Inferior parietal cortex (tissue), 1 donor: ENCODE measurements at regions not wholly inside any gene's neighbourhood (a gene's known extent, or its start where the extent isn't known, plus 50 kb on each side); places are given as distances from the start of the nearest gene placed in this dataset.

Source experiments
- DNase-seq: peaks from one replicate; pipeline ENCODE4 v3.0.0-alpha.2; 2016; ENCODE audit errors: extremely low spot score

DNA sequence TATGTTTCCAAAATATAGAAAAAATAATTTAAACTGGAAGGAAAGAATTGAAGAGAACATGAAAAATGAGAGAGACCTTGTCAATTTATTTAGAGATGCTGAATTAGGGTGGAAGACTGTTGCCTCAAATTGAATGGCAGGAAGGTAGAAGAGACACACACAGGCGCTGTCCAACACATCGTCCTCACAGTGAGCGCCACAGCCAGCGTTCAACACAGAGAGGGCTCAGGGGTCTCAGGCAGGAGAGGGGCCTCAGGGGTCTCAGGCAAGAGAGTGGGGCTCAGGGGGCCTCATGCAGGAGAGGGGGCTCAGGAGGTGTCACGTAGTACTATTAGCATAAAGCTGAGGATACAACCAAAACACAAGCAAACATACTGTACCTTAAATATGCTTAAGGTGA is 65.7 kb downstream of the TMEM18 start:
- DNase-seq, result no peak

DNA sequence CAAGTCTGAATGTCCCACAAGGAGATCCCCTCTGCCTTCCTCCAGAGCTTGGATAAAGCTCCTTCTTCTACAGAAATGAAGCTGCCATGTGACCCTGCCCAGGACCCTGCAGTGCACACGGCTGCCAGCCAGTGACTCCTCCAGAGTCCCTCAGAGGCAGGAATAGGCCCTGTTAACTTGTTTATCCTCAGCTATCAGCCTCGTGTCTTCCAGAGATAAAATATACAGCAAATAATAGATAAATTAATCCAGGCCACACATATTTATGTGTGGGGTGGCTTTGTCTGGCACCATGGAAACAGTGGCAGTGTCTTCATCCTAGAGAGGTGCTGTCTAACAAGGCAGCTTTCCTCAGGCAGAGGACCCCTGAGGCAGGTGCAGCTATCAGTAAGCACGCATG is 66.7 kb downstream of the TMEM18 start:
- no peak for DNase-seq

DNA sequence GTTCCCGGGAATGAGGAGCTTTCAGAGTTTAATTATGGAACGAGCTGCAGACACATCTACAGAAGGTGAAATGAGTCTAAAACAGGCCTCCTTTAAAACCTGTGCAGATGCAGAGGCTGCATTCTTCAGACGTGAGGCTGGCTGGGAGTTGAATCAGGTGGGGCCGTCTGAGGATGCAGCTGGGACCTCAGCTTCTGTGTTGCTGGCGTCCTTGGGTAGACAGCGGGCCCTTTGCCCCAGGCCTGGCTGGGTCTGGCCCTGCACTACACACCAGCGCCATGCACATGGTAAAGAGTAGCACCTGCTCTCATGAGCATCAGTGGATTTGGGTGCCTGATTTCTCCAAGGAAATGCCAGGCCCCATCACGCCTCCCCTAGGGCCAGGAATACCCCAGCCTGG is 67.3 kb downstream of the TMEM18 start:
- no peak for DNase-seq

DNA sequence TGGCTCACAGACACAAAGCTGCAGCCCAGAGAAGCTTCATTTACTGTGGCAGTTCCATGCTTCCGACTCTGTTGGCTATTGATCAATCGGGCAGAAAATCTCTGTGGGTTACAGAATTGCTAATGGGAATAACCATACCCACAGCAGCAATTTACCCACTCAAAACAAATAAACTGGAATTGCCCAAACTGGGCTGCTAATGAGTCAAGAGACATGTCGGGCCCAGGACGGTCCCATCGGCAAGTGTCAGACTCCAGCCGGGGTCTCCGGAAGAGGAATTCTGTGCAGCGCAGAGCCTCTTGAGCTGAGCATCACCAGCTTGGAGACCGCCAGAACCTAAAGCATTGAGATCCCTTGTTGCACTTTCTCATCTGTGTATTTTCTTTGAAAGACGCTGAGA is 67.8 kb downstream of the TMEM18 start:
- DNase-seq, result no peak

DNA sequence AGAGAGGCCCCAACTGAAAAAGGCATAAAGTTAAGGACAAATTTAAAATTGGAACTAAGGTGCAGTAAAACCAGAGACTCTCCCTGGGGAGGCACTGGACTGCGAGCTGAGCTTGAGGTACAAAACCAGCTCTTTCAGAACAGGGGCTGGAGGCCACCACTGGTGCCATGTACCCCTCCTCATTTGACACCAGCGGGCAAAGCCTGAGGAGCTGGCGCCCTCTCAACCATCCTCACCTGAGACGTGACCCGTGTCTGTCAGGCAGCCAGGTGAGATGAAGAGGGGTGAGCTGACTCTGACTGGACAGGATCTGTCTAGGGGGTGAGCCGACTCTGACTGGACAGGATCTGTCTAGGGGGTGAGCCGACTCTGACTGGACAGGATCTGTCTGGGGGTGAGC is 68.5 kb downstream of the TMEM18 start:
- DNase-seq, result no peak

DNA sequence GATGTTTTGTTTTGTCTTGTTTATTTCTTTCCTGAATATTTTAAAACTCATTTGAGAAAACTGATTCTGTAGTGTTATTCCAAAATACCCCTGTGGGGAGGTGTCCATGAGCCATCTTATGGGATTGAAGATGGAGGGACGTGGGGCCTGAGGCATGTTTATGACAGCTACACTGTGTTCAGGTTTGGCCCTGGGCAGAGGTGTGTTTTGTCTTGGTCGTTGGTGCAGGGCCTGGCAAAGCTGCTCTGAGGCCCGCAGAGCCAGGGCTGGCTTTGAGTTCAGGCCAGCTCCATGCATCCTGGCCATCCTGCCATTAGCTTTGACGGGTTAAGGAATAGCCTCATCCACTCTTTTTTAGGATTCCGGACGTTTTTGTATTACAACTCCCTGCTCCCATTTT is 68.9 kb downstream of the TMEM18 start:
- DNase-seq, result no peak

DNA sequence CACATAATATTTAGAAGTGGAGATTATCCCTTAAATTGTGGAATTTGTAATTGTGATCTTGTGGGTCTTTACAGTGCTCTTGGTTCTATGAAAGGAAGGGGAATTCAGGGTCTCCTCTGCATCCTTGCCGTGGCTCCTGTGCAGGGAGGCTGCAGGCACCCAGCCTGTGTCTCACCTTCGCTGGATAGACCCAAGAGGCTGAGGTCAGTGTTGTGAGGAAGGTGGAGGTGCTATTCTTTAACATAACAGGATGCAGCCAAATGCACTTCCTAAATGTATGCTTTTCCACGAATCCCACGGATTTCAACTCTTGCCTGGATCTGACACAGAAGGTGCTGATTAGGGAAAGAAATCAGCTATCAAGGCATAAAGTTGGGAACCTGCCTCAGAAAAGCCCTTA is 69.5 kb downstream of the TMEM18 start:
- DNase-seq, result no peak

DNA sequence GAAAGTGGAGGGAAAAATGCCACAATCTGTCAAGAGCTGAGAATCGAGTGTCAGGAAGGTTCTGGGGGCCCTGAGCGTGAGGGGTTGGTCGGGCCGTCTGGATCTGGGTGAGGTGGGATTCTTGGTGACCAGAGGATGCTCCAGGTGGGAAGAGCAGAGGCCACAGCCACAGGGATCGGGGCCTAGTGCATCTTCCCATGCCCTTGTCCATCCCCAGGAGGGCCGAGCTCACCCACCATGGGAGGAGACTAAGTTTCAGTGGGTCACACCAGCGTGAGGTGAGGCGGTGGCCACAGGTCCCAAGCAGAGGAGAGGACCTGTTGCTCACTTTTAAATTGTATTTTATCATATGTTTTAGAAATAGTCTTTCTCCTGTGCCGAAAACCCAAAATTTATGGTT is 70.0 kb downstream of the TMEM18 start:
- no peak for DNase-seq

DNA sequence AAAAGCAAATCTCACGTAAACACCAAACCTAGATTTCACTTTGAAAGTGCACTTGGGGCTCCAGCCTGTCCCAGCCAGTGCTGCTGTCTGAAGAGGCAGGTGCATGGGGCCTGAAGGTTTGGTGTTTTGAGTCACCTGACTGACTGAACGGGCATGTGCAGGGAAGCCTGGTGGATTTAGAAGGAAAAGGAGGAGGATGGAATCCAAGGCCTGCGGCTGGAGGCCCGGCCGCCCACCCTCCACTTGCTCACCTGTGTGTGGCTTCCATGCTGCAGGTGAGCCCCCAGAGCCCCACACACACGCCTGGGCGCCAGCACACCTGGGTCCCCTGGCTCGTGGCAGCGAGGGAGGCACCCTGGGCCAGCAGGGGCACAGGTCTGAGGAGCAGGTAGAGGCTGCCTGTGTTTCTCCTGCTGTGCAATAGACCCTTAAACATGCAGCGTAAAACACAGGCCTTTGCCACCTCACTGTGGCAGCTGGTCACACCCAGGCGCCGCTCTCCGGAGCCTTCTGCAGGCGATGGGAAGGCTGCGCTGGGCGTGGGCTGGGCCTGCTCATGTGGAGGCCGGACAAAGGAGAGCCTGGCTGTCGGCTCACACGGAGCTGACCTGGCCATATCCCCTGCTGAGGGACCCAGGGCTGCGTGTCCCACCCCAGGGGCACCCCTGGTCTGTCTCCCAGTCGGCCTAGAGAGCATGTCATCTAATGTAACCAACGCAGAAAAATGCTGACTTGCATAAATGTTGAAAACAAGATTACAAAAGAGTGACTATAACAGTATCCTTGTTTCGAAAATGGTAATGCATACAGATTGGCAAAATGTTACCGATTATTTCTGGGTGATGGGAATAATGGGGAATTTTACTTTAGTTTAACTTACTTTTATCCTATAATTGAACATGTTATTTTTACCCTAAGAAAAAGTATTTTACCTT is 71.3 kb downstream of the TMEM18 start:
- no peak for DNase-seq

DNA sequence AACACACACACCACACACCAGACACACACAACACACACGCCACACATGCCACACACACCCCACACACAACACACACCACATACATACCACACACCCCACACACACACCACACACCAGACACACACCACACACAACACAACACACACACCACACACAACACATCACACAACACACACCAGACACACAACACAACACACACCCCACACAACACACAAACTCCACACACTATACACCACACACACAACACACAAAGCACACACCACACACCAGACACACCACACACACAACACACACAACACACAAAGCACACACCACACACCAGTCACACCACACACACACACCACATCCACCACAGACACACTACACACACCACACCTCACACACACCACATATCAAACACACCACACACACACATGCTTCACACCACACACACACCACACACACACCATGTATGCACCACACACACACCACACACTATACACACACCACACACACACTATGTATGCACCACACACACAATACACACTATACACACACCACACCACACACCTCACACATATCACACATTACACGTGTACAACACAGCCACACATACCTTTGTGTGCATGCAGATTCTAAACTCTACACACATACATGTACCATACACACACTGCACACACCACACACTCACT is 72.2 kb downstream of the TMEM18 start:
- no peak for DNase-seq

DNA sequence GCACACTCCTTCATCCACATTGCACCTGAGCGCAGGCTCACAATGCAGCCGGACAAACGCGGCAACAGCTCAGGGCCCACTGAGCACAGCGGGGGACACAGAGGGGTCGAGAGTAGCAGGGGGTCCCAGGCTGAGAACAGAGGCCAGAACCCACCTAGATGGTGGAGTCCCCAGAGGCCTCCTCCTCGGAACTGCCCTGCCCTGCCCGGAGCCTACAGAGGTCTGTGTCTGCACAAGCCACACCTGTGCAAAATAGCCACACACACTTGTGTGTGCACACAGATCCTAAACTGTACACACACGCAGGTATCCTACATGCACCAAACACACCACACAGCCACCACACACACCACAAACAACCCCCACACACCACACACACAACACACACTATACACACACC is 72.8 kb downstream of the TMEM18 start:
- no peak for DNase-seq

DNA sequence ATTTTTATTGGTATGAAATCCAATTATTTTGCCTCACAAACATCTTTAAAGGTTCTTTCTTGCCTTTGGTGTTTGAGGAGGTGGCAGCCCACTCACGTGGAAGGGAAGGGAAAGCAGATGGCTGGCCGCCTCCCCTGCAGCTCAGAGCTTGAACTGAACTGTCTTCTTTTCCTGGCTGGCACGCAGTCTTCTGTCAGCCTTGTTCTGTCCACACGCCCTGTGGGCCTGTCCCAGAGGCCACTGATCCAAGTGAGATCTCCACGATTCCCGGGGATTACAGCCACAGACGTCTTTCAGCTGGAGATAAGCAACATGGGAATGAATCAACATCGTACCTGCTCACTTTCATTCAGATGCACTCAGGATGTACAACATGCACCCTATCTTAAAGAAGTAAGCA is 73.3 kb downstream of the TMEM18 start:
- no peak for DNase-seq

DNA sequence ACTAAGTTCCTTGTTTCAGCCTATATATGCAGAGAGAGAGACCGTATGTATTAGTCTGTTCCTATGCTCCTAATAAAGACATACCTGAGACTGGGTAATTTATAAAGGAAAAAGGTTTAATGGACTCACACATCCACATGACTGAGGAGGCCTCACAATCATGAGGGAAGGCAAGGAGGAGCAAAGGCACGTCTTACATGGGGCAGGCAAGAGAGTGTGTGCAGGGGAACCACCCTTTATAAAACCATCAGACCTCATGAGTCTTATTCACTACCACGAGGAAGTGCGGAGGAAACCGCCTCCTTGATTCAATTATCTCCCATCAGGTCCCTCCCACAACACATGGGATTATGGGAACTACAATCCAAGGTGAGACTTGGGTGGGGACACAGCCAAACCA is 73.8 kb downstream of the TMEM18 start:
- DNase-seq, result no peak

DNA sequence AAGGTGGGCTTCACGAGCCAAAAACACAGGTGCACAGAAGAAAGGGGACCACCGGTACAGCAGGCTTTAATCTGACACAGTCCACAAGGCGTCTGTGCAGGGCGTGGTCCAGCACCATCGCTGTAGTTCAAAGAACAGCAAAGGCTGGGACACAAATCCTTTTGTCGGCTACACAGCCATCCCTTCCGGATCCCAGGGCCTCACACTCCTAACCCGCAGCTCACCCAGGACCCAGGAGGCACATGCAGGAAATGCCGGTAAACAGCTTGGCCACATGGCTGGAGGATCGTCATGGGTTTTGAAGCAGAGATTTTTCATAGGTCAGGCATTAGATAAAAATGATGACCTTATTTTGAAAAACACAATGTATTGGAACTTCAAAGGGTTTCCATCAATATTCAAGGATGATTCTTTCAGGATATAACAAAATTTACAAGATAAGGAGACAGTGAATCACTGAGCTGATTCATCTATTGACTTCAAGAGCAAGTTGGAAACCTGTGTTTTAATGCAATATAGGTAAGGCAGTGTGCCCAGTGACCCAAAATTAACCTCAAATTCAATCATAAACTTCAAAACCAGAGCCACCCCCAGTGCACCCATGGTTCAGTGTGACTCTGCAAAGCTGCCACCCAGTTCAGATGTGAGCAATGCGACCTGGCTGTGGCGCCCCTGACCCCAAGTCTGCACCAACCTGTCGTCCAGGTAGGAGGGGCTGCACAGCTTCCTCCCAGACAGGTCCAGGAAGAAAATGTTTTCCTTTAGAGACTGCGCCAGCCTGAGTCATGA is 74.4 kb downstream of the TMEM18 start:
- no peak for DNase-seq

DNA sequence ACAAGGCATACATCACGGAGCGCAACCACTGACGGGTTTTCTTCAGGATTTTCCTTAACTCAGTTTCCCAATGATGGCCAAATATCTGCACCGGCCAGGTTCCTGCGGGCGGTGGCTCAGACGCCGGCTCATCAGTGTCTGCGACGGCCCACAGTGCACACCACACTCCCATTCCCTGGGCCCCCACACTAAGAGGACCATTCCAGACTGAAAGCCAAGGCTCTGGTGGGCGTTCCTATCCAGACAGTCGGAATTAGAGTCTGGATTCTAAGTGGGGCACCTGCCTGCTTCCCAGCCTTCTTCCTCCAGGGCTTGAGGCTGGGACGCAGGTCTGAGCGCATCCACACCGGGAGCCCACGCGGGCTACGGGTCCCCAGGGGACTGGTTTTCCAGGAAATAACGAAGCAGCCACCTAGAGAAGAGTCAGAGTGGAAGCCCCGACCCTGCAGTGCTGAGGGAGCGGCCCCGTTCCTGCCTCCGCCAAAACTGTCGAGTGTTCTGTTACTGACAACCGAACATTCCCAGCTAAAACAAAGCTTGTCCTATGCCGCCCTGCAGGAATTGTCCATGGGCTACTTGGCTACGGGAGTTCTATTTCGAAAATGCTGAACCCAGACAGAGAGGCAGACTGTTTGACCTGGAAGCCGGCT is 75.3 kb downstream of the TMEM18 start:
- DNase-seq, result no peak

DNA sequence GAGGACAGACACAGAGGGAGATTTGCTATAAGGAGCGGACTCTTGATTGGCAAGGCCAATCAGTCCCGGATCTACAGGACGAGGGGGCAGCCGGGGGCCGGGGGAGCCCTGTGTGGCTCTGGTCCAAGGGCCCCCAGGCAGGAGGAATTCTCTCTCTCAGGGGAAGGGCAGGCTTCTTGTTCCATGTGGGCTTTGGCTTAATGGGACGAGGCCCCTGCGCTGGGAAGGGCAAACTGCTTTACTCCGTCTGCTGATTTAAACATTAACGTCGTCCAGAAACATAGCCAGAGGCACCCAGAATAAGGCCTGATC is 75.9 kb downstream of the TMEM18 start:
- no peak for DNase-seq

DNA sequence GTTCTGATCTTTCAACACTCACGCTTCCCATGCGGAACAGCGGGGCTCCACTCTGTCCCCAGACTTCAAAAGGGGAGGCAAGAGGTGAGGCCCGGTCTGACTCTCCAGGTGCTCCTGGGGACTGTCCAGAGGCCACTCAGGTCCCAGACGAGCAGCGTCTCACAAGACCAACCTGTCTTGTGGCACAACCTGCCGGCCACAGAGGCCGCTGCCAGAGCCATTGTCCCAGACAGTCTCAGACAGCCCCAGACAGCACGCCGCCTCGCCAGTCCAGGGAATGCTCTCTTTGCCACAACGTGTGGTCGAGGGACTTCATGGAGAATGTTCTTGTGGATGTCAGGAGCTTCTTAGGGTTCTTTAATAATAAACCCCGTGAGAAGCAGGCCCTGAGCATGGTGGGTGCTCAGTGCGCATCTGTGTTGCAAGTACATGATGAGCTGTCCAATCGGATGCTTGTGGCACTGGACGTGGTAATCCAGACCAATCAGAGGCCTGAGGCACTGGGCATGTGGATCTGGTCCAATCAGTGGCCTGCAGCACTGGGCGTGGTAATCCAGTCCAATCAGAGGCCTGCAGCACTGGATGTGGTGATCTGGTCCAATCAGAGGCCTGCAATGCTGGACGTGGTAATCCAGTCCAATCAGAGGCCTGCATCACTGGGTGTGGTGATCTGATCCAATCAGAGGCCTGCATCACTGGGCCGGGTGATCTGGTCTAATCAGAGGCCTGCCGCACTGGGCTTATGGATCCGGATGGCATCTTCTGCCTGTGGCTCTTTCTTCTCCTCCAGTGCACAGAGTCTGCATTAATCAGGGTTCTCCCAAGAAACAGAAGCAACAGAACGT is 76.4 kb downstream of the TMEM18 start:
- no peak for DNase-seq

DNA sequence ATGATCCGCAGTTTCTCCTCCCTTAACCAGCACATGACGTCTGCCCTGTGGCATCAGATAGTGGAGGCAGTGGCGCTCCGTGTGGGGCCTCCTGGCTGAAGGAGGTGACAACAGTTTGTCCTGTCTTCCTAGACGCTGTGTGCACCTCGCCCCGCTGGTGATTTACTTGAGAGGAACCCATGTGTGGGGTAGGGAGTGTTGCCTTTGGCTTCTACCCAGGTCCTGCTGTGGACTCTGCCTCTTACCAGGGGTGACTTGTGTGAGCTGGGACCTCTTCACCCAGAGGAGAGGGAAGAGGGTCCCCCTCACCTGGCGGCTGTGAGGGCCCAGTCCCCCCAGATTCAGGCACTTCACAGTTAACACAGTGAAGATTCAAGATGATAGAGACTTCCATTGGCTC is 77.6 kb downstream of the TMEM18 start:
- no peak for DNase-seq

DNA sequence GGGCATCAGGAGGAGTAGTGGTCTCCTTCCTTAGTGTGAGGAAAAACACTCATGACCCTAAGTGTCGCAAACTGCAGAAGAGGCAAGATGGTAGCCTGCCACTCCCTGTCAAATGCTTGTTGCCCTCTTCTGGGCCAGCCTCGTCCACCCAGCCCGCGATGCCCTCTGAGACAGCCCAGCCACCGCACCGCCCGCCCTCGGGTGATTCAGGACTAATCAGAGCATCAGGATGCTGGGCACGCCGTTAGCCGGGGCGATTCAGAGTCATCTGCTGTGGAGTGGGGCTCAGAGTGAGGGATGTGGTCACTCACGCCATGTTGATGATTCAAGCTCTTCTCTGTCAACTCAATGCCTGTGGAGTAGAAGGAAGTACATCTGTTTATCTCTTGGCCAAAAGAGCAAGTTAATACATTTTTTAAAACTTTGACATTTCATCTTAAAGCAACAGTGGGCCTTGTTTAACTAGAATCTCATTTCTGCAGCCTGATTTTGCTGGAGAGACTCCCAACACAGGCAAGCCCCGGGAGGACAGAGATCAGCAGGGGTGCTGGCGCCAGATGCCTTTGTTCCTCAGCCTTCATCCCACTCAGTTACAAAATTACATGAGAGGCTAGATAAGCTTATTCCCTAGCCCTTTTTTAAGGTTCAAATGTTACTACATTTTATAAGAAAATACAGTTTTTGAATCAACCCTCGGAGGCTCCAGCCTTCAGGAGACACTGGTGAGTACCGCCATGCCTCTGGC is 79.0 kb downstream of the TMEM18 start:
- DNase-seq, result no peak

DNA sequence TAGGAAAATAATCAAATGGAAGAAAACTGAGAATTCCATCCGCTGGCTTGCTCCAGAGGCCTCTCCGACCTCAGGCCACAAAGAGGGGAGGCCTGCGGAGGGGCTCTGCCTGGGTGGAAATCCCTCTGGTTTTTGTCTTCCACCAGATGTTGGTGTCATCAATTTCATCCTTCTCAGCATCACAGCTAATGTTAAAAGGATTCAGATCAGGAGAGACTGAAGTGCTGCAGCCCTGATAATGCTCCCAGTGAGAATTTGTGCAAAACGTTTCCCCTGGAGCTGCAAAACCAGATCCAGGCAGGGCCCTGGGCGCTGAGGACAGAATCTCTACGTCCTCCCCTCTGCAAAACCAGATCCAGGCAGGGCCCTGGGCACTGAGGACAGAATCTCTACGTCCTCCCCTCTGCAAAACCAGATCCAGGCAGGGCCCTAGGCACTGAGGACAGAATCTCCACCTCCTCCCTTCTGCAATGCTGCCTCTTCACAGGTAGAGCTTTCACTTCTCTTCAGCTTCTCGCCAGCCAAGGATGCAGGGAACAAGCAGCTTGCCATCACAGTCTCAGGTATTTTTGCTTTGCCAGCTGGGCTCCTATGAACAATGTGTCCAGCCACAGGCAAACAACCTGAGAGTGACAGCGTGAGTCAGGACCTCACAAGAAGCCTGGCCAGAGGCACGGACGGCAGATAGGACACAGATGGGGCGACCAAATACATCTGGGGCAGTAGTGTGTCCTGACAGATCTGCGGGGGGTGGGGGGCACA is 81.2 kb downstream of the TMEM18 start:
- no peak for DNase-seq
